ENCODE measurements at regions not wholly inside any gene's neighbourhood (a gene's known extent, or its start where the extent isn't known, plus 50 kb on each side); places are given as distances from the start of the nearest gene placed in this dataset.
"Not testable (repeated sequence)": the region's sequence is repeated elsewhere in the genome, so short reads cannot be mapped to it uniquely, and the experiment has no call there.

GRCh38 chr4:104326991-104327694 is 167.6 kb downstream of the CXXC4 start:
- DNase-seq = not testable (repeated sequence)

- no peak for DNase-seq
Measured at GRCh38 chr4:104302731-104303130, 192.0 kb downstream of the CXXC4 start.

- no peak for DNase-seq
Measured at GRCh38 chr4:104294811-104295210, 199.9 kb downstream of the CXXC4 start.

- DNase-seq = no peak
Measured at GRCh38 chr4:104286867-104287266, 207.8 kb downstream of the CXXC4 start.

- no peak for DNase-seq
Measured at GRCh38 chr4:104283303-104283702, 211.4 kb downstream of the CXXC4 start.

- no peak for DNase-seq
Measured at GRCh38 chr4:104279744-104280143, 214.9 kb downstream of the CXXC4 start.

- DNase-seq = no peak
Measured at GRCh38 chr4:104272966-104273365, 221.7 kb downstream of the CXXC4 start.

GRCh38 chr4:104269603-104270002 is 225.1 kb downstream of the CXXC4 start:
- DNase-seq = not testable (repeated sequence)

- DNase-seq = no peak
Measured at GRCh38 chr4:104263100-104263499, 231.6 kb downstream of the CXXC4 start.

- no peak for DNase-seq
Measured at GRCh38 chr4:104262678-104263077, 232.0 kb downstream of the CXXC4 start.

GRCh38 chr4:104248726-104249125 is 246.0 kb downstream of the CXXC4 start:
- no peak for DNase-seq

GRCh38 chr4:104235967-104236366 is 258.7 kb downstream of the CXXC4 start:
- DNase-seq = no peak

GRCh38 chr4:104217526-104217925 is 277.2 kb downstream of the CXXC4 start:
- DNase-seq = no peak

GRCh38 chr4:104211657-104212056 is 283.0 kb downstream of the CXXC4 start:
- no peak for DNase-seq

GRCh38 chr4:104210420-104210819 is 284.3 kb downstream of the CXXC4 start:
- DNase-seq = no peak

- peak; percentile 70 for DNase-seq
Measured at GRCh38 chr4:104206784-104207183, 287.9 kb downstream of the CXXC4 start.

- no peak for DNase-seq
Measured at GRCh38 chr4:104205116-104205515, 289.6 kb downstream of the CXXC4 start.

- no peak for DNase-seq
Measured at GRCh38 chr4:104188301-104188700, 306.4 kb downstream of the CXXC4 start.

- no peak for DNase-seq
Measured at GRCh38 chr4:104169437-104169836, 325.3 kb downstream of the CXXC4 start.

- no peak for DNase-seq
Measured at GRCh38 chr4:104166749-104167148, 327.9 kb downstream of the CXXC4 start.

GRCh38 chr4:104163820-104164219 is 330.9 kb downstream of the CXXC4 start:
- DNase-seq = no peak

GRCh38 chr4:104146048-104146447 is 348.6 kb downstream of the CXXC4 start:
- DNase-seq = no peak

GRCh38 chr4:104138116-104138515 is 356.6 kb downstream of the CXXC4 start:
- no peak for DNase-seq

- no peak for DNase-seq
Measured at GRCh38 chr4:104129243-104129642, 365.5 kb downstream of the CXXC4 start.

- no peak for DNase-seq
Measured at GRCh38 chr4:104128850-104129213, 365.9 kb downstream of the CXXC4 start.
